Prostate gland (tissue), 2 donors: ENCODE measurements at regions not wholly inside any gene's neighbourhood (a gene's known extent, or its start where the extent isn't known, plus 50 kb on each side); places are given as distances from the start of the nearest gene placed in this dataset.

Experiments
- POLR2A ChIP-seq: fragments of 450-650 bp; IDR thresholded peaks from one replicate; pipeline ENCODE4 v1.6.1; 2016; ENCODE audit warnings: antibody characterized with exemption, mild to moderate bottlenecking
- POLR2AphosphoS5 ChIP-seq: sonication (generic); formaldehyde crosslinking; IDR thresholded peaks from one replicate; pipeline ENCODE4 v1.6.1; 2017; ENCODE audit warnings: antibody characterized with exemption
- TF ChIP-seq, protein P1 (sequence below), 4 experiments: fragments of 200-600 bp in 2 of 4; fragments of 450-650 bp in 2 of 4; sonication (generic) in 2 of 4; IDR thresholded peaks; 1 replicate in 3 of 4; 2 replicates in 1 of 4; pipeline ENCODE4 v1.5.1; 2016 to 2019; ENCODE audit warnings: antibody characterized with exemption in 4 of 4, mild to moderate bottlenecking in 2 of 4, moderate library complexity in 2 of 4

DNA sequence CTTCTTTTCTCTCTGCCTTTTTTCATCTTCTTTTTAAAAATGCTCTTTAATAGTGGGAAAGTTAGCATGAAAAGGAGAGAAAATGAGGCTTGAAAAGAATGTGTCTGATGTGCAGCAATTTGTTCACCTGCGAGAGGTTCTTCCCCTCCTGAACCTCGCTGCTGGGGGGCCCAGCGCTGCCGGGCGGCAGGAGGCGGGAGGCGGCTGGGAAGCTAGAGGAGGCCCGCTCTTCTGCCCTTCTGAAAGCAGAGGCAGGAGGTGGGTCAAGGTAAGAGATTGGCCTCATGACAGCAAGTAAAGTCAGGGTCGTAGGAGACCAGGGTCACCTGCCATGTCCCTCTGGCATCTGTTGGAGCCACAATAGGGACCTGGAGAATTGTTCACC, 78.6 kb upstream of the TNRC6C start:
- TF ChIP-seq, protein P1, sequence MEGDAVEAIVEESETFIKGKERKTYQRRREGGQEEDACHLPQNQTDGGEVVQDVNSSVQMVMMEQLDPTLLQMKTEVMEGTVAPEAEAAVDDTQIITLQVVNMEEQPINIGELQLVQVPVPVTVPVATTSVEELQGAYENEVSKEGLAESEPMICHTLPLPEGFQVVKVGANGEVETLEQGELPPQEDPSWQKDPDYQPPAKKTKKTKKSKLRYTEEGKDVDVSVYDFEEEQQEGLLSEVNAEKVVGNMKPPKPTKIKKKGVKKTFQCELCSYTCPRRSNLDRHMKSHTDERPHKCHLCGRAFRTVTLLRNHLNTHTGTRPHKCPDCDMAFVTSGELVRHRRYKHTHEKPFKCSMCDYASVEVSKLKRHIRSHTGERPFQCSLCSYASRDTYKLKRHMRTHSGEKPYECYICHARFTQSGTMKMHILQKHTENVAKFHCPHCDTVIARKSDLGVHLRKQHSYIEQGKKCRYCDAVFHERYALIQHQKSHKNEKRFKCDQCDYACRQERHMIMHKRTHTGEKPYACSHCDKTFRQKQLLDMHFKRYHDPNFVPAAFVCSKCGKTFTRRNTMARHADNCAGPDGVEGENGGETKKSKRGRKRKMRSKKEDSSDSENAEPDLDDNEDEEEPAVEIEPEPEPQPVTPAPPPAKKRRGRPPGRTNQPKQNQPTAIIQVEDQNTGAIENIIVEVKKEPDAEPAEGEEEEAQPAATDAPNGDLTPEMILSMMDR (IDR thresholded peaks at IDR 0.05), result no peak
- TF ChIP-seq POLR2A (no peak), POLR2AphosphoS5 (no peak)
